GM12891 (cell line): ENCODE measurements at regions not wholly inside any gene's neighbourhood (a gene's known extent, or its start where the extent isn't known, plus 50 kb on each side); places are given as distances from the start of the nearest gene placed in this dataset.

Source experiments
- PAX5 ChIP-seq: IDR thresholded peaks from 2 replicates; pipeline ENCODE4 v1.6.1; 2011; ENCODE audit warnings: low read length, moderate library complexity, mild to moderate bottlenecking; ENCODE audit not compliant: insufficient read depth, severe bottlenecking
- POLR2A ChIP-seq: IDR thresholded peaks from 2 replicates; pipeline ENCODE4 v1.6.1; 2011; ENCODE audit warnings: low read depth, low read length, control low read depth
- POLR2AphosphoS5 ChIP-seq: IDR thresholded peaks from 2 replicates; pipeline ENCODE4 v1.6.1; 2011; ENCODE audit warnings: low read depth, low read length, control low read depth
- POU2F2 ChIP-seq: IDR thresholded peaks from 2 replicates; pipeline ENCODE4 v1.6.1; 2011; ENCODE audit warnings: low read depth, mild to moderate bottlenecking, control low read depth, low read length, moderate library complexity
- SPI1 ChIP-seq: IDR thresholded peaks from 2 replicates; pipeline ENCODE4 v1.6.1; 2011; ENCODE audit warnings: low read depth, low read length, control low read depth
- TAF1 ChIP-seq: IDR thresholded peaks from 2 replicates; pipeline ENCODE4 v1.6.1; 2011; ENCODE audit warnings: low read depth, low read length, control low read depth

DNA sequence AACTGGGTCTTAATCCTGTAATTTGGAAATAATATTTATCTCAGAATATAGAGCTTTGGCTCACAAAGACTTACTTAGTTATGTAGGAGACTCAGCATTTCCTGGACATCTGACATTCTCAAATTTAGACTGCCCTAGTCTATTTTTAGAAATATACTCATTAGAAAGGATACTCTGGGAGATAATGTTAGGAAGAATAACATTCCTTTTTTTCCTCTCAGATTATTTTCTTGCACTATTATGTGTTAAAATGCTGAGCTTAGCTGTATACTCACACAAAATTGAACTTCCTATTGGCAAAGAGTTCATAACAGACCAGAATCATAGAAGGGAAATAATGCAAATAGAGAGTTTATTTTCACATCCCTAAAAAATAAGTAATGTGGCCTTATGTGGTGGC is 1424.9 kb upstream of the PCDH7 start:
- TF ChIP-seq SPI1 = no peak
- no peak for TF ChIP-seq POLR2A
- TF ChIP-seq POLR2AphosphoS5 = no peak
- no peak for TF ChIP-seq TAF1
- TF ChIP-seq PAX5 = no peak
- no peak for TF ChIP-seq POU2F2
